ENCODE measurements at regions not wholly inside any gene's neighbourhood (a gene's known extent, or its start where the extent isn't known, plus 50 kb on each side); places are given as distances from the start of the nearest gene placed in this dataset.

GRCh38 chr5:125408448-125409233, 662.2 kb upstream of the ZNF608 start:
- Mint-ChIP-seq H3K27me3 (peaks cover 0 to 1% (median 0%) of the 10 kb centered on the region in 5 donors), H3K4me1 (peaks cover 0 to 16% (median 0%) of the 10 kb centered on the region in 4 donors), H3K27ac (no peak overlapping the region), H3K4me3 (no peak overlapping the region), H3K9me3 (peaks cover 0 to 3% (median 0%) of the 10 kb centered on the region in 9 donors), H3K36me3 (no peaks in the 10 kb centered on the region)
- ATAC-seq (no peak), DNase-seq (no peak)
- POLR2A ChIA-PET, result no interaction called here

- Mint-ChIP-seq H3K4me3 (no peak overlapping the region), H3K4me1 (peaks cover 0 to 16% (median 0%) of the 10 kb centered on the region in 4 donors), H3K36me3 (no peaks in the 10 kb centered on the region), H3K9me3 (peaks cover 0 to 3% (median 0%) of the 10 kb centered on the region in 9 donors), H3K27me3 (peaks cover 0 to 1% (median 0%) of the 10 kb centered on the region in 5 donors), H3K27ac (no peak overlapping the region)
- ATAC-seq (no peak), DNase-seq (no peak)
- POLR2A ChIA-PET, result no interaction called here
Observed at GRCh38 chr5:125409234-125409860, 662.9 kb upstream of the ZNF608 start.

- H3K4me3 Mint-ChIP-seq, result no peak overlapping the region
- H3K27ac Mint-ChIP-seq, result no peak overlapping the region
- no peak for ATAC-seq
- no peak for DNase-seq
- H3K27me3 Mint-ChIP-seq, result peaks cover 0 to 1% (median 0%) of the 10 kb centered on the region in 5 donors
- POLR2A ChIA-PET, result no interaction called here
- no peaks in the 10 kb centered on the region for H3K36me3 Mint-ChIP-seq
- H3K4me1 Mint-ChIP-seq, result peaks cover 0 to 16% (median 0%) of the 10 kb centered on the region in 4 donors
- H3K9me3 Mint-ChIP-seq, result peaks cover 0 to 3% (median 0%) of the 10 kb centered on the region in 9 donors
Observed at GRCh38 chr5:125409861-125410536, 663.6 kb upstream of the ZNF608 start.

- Mint-ChIP-seq H3K9me3 (peaks cover 0 to 3% (median 0%) of the 10 kb centered on the region in 9 donors), H3K4me1 (peaks cover 0 to 16% (median 0%) of the 10 kb centered on the region in 4 donors), H3K4me3 (no peak overlapping the region), H3K27me3 (peaks cover 0 to 1% (median 0%) of the 10 kb centered on the region in 5 donors), H3K27ac (no peak overlapping the region), H3K36me3 (no peaks in the 10 kb centered on the region)
- DNase-seq (no peak), ATAC-seq (no peak)
- POLR2A ChIA-PET, result no interaction called here
Observed at GRCh38 chr5:125410537-125411070, 664.2 kb upstream of the ZNF608 start.

- no peaks in the 10 kb centered on the region for H3K36me3 Mint-ChIP-seq
- H3K27me3 Mint-ChIP-seq, result peaks cover 0 to 1% (median 0%) of the 10 kb centered on the region in 5 donors
- no peak overlapping the region for H3K4me3 Mint-ChIP-seq
- H3K27ac Mint-ChIP-seq, result no peak overlapping the region
- peaks cover 0 to 16% (median 0%) of the 10 kb centered on the region in 4 donors for H3K4me1 Mint-ChIP-seq
- POLR2A ChIA-PET, result no interaction called here
- H3K9me3 Mint-ChIP-seq, result peaks cover 0 to 2% (median 0%) of the 10 kb centered on the region in 9 donors
- DNase-seq, result no peak
- no peak for ATAC-seq
Observed at GRCh38 chr5:125411071-125411743, 664.8 kb upstream of the ZNF608 start.

- POLR2A ChIA-PET, result no interaction called here
- H3K4me3 Mint-ChIP-seq, result peak overlapping the region in 1 of 10 donors; percentile 42
- peaks cover 0 to 16% (median 0%) of the 10 kb centered on the region in 4 donors for H3K4me1 Mint-ChIP-seq
- no peak for DNase-seq
- H3K36me3 Mint-ChIP-seq, result no peaks in the 10 kb centered on the region
- peaks cover 0 to 2% (median 0%) of the 10 kb centered on the region in 9 donors for H3K9me3 Mint-ChIP-seq
- H3K27ac Mint-ChIP-seq, result no peak overlapping the region
- peaks cover 0 to 1% (median 0%) of the 10 kb centered on the region in 5 donors for H3K27me3 Mint-ChIP-seq
- ATAC-seq, result no peak
Observed at GRCh38 chr5:125411744-125412560, 665.5 kb upstream of the ZNF608 start.

GRCh38 chr5:125412561-125413495, 666.4 kb upstream of the ZNF608 start:
- Mint-ChIP-seq H3K36me3 (no peaks in the 10 kb centered on the region), H3K4me3 (no peak overlapping the region), H3K27ac (no peak overlapping the region), H3K4me1 (peaks cover 0 to 16% (median 0%) of the 10 kb centered on the region in 4 donors), H3K9me3 (peaks cover 0 to 2% (median 0%) of the 10 kb centered on the region in 9 donors), H3K27me3 (peaks cover 0 to 1% (median 0%) of the 10 kb centered on the region in 5 donors)
- no peak for ATAC-seq
- POLR2A ChIA-PET, result no interaction called here
- no peak for DNase-seq

GRCh38 chr5:125413496-125414274, 667.2 kb upstream of the ZNF608 start:
- no peak overlapping the region for H3K4me3 Mint-ChIP-seq
- POLR2A ChIA-PET, result no interaction called here
- no peak overlapping the region for H3K27ac Mint-ChIP-seq
- peaks cover 0 to 15% (median 0%) of the 10 kb centered on the region in 4 donors for H3K4me1 Mint-ChIP-seq
- no peaks in the 10 kb centered on the region for H3K36me3 Mint-ChIP-seq
- ATAC-seq (no peak), DNase-seq (no peak)
- peaks cover 0 to 1% (median 0%) of the 10 kb centered on the region in 5 donors for H3K27me3 Mint-ChIP-seq
- peaks cover 0 to 1% (median 0%) of the 10 kb centered on the region in 9 donors for H3K9me3 Mint-ChIP-seq

GRCh38 chr5:125415126-125415525, 668.7 kb upstream of the ZNF608 start:
- Mint-ChIP-seq H3K4me1 (peaks cover 0 to 13% (median 0%) of the 10 kb centered on the region in 4 donors), H3K9me3 (peaks cover 0 to 1% (median 0%) of the 10 kb centered on the region in 9 donors), H3K4me3 (no peak overlapping the region), H3K27ac (no peak overlapping the region), H3K36me3 (no peaks in the 10 kb centered on the region), H3K27me3 (peaks cover 0 to 1% (median 0%) of the 10 kb centered on the region in 5 donors)
- no peak for DNase-seq
- no peak for ATAC-seq
- POLR2A ChIA-PET, result no interaction called here

GRCh38 chr5:125416055-125416454, 669.6 kb upstream of the ZNF608 start:
- Mint-ChIP-seq H3K27ac (no peak overlapping the region), H3K27me3 (peaks cover 0 to 1% (median 0%) of the 10 kb centered on the region in 5 donors), H3K36me3 (no peaks in the 10 kb centered on the region), H3K4me1 (peaks cover 0 to 13% (median 0%) of the 10 kb centered on the region in 4 donors), H3K9me3 (peaks cover 0 to 1% (median 0%) of the 10 kb centered on the region in 9 donors), H3K4me3 (no peak overlapping the region)
- ATAC-seq (no peak), DNase-seq (no peak)
- POLR2A ChIA-PET, result no interaction called here
